Cardiac septum (tissue), 1 donor: ENCODE measurements at regions not wholly inside any gene's neighbourhood (a gene's known extent, or its start where the extent isn't known, plus 50 kb on each side); places are given as distances from the start of the nearest gene placed in this dataset.
"Not testable (repeated sequence)": the region's sequence is repeated elsewhere in the genome, so short reads cannot be mapped to it uniquely, and the experiment has no call there.

ENCODE experiments used
- DNase-seq: peaks from one replicate; pipeline ENCODE4 v3.0.0-alpha.2; 2020; ENCODE audit warnings: low spot score
- intact Hi-C: fragments of 100-400 bp; cut with DNase I; formaldehyde crosslinking; loops from one replicate; pipeline ENCODE4 v1.14.0; 2022
- donor health status: DM: no; HTN: no; CAD: no.

DNA sequence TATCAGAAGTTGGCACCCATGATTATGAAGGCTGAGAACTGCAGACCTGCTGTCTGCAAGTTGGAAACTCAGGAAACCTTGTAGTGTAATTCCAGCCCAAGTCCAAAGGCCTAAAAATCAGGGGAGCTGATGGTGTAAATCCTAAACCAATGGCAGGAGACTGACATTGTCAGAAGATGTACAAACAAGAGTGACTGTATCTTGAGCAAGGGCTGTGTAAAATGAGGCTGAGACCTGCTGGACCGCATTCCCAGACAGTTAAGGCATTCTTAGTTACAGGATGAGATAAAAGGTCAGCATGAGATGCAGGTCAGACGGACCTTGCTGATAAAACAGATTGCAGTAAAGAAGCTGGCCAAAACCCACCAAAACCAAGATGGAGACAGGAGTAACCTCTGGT lies 147.7 kb downstream of the COG6 start:
- no peak for DNase-seq
- intact Hi-C loops = no loop called here

DNA sequence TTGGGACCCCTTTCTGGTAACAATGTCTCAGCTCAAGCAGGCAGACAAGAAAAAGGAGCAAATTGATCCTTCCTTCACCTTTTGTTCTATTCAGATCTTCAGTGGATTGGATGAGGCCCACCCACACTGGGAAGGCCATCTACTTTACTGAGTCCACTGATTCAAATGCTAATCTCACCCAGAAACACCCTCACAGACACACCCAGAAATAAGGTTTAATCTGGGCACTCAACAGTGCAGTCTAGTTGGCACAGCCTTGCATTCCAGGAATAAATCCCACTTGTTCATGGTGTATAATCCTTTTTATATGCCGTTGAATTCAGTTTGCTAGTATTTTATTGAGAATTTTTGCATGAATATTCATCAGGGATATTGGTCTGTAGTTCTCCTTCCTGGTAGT lies 148.4 kb downstream of the COG6 start:
- no peak for DNase-seq
- intact Hi-C loops = no loop called here

DNA sequence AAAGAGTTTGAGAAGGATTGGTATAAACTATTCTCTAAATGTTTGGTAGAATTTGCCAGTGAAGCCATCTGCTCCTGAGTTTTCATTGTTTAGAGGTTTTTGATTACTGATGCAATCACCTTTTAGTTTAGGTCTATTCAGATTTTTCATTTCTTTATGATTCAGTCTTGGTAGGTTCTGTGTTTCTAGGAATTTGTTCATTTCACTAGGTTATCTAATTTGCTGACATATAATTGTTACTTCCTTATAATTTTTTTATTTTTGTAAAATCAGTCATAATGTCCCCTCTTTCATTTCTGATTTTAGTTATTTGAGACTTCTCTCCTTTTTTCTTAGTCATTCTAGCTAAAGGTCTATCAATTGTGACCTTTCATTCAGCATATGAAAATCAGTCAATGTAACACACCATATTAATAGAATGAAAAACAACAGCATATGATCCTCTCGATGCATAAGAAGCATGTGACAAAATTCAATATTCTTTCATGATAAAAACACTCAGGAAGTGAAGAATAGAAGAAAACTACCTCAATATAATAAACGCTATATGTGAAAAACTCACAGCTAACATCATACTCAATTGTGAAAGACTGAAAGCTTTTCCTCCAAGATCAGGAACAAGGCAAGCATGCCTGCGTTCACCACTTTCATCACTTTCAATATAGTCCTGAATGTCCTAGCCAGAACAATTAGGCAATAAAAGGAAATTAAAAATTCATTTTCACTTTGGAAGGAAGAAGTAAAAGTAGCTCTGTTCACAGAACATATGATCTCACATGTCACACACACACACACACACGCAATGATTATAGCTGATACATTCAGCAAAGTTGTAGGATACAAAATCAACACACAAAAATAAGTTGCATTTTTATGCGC lies 149.1 kb downstream of the COG6 start:
- intact Hi-C loops = no loop called here
- no peak for DNase-seq

DNA sequence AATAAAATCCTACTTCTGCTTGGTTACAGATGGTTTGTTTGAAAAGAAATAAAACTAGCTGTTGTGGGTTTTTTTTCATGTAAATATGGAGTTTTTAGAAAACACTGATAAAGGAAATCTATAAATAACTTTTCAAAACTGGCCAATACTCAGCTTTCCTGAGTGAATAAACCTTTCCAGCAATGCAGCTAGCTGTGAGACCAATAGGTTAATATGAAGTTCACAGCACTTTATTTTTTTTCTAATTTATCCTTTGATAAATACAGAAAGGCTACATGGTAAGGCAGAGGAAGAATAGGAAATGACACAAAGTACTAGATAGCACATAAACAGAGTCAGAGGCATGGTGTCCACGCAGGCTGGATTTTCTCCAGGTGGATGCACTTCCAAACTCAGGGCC lies 154.0 kb downstream of the COG6 start:
- intact Hi-C loops = no loop called here
- no peak for DNase-seq

DNA sequence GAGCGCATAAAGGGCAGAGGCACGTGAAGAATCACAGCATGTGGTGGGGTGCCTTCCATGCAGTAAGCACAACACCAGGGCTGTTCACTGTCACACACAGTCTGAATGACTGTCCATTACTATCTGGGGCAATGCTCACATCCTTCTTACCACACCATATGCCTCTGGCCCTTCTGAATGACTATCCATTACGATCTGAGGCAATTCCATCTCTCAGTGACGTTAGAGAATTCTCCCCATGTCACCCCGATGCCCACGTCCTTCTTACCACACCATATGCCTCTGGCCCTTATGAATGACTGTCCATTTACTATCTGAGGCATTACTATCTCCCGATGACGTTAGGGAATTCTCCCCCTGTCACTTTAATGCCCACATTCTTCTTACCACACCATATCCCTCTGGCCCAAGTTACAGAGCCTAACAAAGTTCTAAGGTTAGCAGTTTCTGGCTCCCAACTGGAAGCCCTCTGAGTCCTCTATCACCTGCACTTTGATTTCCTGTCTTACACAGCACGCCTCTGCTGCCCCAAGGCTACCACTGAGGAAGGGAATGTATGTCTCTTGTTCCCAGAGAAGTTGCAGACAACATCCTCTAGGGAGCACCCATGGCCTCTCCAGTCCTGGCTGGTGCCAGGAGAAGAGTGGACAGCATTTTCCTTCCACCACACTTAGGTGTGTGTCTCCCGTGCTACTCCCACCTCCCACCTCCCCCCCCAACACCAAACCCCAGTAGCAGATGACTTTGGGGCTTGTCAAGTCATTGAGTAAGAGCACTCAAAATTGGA lies 154.8 kb downstream of the COG6 start:
- no peak for DNase-seq
- intact Hi-C loops = no loop called here

DNA sequence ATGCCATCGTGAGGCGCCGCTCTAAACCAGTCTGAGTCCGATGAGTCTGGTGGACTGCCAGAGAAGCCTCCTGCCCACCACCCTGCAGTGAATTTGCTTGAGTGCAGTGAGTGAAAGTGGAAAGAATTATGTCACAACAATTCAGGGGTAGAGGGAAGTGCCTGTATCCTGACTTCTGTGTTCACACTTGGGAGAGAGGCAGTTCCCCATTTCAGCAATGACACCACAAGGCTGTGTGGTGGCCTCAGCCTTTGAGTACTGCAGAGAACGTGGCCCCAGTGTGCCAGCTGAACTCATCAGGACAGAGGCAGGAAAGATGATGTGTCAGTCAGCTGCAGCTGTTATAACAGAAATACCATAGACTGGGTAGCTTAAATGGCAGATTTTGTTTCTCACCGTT lies 155.6 kb downstream of the COG6 start:
- intact Hi-C loops = no loop called here
- DNase-seq = no peak

DNA sequence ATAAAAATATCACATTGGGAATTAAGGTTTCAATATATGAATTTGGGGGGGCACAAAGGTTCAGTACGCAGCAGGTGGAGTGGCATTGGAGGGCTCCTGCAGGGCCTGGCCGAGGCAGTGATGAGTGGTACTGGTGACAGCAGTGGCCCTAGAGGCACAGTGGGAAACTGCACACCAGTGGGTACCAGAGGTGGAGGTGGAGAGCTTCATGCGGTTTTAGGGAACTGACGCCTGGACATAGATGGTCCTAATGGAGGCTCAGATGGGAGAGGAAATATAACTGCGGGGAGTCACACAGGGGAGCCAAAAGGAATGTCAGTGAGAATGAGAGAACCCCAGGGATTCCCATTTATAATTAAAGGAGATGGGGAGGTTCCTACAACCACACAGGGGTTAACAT lies 156.2 kb downstream of the COG6 start:
- no peak for DNase-seq
- intact Hi-C loops = no loop called here

DNA sequence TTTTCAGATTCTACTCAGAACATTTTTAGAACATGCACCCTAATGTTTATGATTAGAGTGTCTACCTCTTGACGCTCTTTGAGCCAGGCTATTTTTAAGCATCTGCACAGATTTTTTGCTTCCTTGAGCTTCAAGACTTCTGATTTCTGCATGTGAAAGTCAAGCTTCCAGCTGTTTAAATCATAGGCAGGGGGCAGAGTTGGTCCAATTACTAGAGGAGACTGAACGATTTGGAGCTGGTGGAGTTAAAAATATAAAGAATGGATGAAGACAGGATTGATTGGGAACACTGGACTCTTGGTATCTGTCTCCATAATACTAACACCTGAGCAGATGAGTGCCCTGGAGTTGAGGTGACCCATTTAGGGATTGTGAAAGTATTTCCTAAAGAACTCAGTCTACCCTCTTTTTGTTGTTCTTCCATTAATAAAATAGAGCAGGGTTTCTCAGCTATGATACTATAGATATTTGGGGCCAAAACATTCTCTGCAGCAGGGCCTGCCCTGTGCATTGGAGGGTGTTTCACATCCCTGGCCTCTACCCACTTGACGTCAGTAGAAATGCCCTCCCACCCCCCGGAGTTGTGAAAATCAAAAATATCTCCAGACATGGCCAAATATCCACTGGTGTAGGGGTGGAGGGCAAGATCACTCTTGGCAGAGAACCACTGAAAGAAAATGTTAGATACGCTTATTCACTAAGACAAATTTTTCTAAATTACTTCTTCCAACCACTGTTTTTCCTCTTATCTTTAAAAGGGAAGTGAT lies 160.1 kb downstream of the COG6 start:
- no peak for DNase-seq
- intact Hi-C loops = no loop called here

DNA sequence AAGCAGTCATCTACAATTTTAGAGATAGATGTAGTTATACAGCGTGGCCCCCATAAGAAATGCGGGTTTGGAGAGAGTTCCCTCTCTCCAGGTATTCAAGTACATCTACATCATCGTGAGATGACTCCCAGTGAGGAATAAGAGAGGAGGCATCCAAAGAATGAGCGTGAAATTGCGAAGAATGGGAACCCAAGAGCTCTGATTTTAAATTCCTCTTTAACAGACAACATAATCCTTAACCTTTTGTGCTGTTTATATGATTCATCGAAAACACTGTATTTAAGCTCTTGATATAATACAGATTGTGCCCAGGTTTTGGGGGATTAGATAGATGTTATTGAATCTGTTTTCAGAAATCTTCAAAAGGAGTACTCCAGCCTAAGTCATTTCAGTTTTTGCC lies 161.5 kb downstream of the COG6 start:
- intact Hi-C loops = no loop called here
- DNase-seq = no peak

DNA sequence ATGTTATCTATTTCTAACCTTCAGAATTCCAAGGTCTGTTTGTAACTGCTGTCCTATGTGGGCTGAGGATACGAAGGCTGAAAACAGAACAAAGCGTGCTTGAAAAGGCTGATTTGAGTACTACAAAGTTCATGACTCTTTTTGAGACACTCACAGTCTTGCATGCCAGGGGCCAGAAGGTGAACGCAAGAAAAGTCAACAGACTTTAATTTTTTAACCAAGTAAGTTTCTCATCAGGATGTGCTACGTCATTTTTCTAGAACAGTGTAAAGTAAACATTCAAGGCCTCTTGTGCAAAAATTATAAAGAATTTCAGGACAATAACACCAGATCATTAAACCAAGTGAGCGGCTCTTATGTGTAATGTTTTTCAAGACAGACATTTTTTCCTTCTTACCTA lies 163.5 kb downstream of the COG6 start:
- intact Hi-C loops = no loop called here
- DNase-seq = no peak

DNA sequence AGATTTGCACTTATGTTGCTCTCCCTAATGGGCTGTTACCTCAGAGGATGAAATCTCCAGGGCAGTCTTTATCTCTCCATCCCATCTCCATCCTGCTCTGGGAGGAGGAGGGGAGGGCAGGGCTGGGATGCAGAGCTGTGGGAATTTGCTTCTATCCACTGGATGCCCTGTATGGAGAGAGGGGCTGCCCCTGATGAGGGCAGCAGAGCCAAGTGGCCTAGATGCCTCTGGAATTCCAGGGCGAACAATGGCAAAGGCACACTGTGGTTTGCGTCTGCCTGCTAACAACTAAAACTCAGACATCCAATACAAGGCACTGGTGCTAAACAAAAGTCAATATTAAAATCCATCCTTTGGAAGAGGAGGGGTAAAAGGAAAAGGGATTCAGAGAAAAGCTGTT lies 165.1 kb downstream of the COG6 start:
- intact Hi-C loops = no loop called here
- no peak for DNase-seq

DNA sequence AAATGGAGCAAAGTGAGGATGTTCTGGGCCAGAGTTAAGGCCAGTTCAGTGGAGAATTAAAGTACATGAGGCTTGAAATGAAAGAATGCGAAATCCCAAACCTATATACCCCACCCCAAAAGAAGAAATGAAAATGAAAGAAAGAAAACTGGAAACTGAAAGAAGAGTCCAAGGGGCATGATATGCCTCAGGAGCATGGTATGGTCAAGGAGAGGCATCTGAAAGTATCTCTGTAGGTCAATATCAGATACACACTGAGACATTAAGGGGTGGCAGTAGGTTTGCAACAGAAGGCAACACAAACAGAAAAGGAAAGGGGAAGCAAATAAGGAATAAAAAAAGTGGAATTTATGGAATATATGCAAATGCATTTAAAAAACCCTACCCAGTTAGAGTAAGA lies 166.5 kb downstream of the COG6 start:
- no peak for DNase-seq
- intact Hi-C loops = no loop called here

DNA sequence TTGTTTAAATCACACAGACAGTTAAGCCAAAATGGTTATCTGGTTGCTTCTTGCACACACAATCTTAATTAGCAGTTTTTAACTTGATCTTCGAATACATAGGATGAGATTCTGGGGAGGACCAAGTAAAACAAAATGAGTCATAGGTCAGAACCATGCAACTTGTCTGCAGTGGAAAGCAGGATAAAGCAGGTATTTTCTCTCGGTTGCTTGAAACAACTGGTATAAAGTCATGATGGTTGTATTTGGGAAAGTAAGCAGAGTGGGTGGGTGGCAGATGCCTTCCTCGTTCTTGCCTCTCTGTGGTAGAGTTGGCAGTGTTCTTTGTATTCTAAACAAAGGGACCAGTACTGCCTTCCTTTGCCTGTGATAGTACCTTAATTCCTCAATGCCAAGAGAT lies 167.0 kb downstream of the COG6 start:
- intact Hi-C loops = no loop called here
- DNase-seq = no peak

DNA sequence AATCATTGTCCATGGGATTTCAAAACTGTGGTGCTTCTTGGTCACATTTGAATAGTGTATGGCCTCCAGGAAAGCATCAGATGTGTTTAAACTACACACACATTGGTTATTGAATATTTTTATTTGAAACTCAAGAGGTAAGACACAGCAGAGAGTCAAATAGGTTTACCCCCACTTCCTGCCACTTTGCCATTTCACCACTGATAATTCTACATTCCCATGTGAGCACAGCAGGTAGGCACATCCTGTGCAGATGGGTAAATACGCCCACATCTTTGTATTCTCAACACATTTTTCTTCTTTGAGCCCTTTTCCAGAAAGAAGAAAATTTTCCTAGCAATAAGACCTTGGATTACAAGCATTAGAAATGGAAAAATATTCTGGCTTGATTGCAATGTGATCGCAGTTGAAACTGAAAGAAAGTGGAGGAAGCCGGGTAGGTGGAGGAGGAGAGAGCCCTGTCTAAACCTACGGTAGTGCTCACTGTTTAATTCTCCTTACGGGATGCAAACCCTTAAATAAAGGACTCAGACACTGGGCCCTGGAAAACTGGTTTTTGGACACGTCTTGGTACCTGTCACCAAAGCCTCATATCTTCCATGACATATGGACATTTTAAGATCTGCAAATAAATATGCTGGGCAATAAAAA lies 167.7 kb downstream of the COG6 start:
- DNase-seq = no peak
- intact Hi-C loops = no loop called here

DNA sequence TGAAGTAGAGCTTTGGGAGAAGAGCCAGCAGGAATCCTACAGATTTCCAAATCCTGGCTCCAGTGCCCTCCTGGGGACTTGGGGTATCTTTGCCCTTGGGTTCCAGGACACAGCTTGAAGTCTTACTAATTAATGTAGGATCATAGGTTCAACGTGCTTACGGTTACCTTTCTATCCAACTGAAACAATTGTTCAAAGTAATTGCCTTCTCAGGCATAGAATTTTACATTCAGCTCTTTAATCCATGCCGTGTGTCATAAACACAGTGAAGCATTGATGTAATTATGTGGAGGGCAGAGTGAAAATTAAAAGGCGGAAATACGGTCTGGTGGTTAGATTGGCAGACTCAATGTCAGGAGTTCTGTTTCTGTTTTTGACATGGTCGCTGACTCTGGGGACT lies 170.4 kb downstream of the COG6 start:
- no peak for DNase-seq
- intact Hi-C loops = no loop called here

DNA sequence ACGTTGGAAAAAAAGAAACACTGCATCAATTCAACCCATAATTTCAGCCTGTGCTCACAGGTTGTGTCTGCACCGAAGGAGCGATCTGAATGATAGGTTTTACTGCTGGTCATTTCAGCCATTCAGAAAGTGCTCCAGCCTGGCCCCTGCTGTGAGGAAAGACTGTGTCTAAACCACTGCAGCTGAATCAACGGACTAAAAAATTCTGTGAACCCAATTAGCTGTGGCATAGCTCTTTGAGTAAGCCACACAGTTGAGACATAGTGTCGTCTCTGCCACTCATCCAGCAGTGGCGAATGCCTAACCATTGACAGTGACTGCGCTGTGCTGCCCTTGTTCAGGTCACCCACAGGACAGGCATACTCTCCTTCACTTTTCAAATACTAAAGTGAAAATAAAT lies 179.8 kb downstream of the COG6 start:
- DNase-seq = no peak
- intact Hi-C loops = no loop called here

DNA sequence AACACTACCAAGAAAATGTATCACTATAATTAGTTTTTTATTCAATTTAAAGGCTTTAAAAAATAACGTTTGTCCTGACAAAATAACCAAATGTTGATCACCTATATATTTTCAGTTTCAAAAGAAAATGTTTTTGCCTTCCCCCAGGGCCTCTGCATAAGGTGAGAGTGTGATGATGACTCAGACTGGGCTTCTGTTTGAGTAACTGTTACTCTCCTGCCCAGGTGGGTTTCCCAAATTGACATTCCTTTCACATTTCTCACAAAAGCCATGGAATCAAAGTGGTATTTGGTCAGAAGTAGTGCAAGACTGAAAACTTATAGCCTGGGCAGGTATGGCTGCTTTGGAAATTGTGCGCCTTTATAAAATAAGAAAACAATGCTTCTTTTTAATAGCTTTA lies 180.6 kb downstream of the COG6 start:
- intact Hi-C loops = no loop called here
- DNase-seq = no peak

DNA sequence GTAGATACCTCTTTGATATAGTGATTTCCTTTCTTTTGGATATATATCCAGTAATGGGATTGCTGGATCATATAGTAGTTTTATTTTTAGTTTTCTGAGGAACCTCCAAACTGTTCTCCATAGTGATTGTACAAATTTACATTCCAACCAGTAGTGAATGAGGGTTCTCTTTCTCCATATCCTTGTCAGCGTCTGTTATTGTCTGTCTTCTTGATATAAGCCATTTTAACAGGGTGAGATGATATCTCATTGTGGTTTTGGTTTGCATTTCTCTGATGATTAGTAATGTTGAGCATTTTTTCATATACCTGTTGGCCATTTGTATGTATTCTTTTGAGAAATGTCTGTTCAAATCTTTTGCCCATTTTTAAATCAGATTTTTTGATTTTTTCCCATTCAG lies 182.4 kb downstream of the COG6 start:
- DNase-seq, intact Hi-C loops: not testable (repeated sequence)

DNA sequence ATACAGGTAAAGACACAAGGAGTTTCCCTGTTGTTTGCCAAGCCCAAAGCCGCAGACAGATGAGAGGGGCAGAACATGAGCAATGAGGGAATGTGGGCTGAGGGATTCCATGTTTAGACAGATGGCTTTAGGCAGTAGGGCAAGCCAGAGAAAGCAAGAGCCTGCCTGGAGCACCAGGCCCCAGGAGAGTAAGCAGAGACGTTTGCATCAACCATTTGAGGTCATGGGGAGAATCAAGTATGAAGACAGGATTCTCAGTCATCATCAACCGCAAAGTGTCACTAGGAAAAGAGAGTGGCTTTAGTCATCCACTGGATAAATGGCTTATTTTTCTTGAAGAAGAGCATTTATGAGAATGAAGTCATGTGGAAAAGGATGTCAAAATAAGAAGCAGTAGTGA lies 184.7 kb downstream of the COG6 start:
- intact Hi-C loops = no loop called here
- no peak for DNase-seq

DNA sequence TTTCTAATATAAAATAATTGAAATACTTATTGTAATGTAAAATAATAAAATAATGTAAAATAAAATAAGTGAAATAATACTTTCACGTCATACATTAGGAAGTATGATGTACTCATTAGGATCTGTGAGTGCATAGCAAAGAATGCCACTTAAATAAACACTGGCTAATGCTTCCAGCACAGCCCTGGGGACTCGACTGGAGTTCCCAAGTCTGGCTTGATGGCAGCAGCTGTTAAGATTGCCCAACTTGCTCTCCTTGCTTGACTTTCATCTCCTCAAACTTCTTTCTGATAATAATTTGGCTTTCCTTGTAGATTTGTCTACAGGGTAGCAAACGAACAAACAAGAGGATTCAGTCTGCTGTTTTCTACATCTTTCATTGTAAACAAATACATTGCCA lies 191.9 kb downstream of the COG6 start:
- intact Hi-C loops = no loop called here
- DNase-seq = no peak
